ENCODE measurements at regions not wholly inside any gene's neighbourhood (a gene's known extent, or its start where the extent isn't known, plus 50 kb on each side); places are given as distances from the start of the nearest gene placed in this dataset.

GRCh38 chr9:79256691-79257213 is 315.0 kb upstream of the TLE4 start:
- TF ChIP-seq CTCF (IDR thresholded peaks at IDR 0.05 in 4 of 5, conservative IDR thresholded peaks at IDR 0.05 in 1 of 5) = no peak
- no peak for TF ChIP-seq POLR2A (IDR thresholded peaks at IDR 0.05)

All from gastrocnemius medialis (tissue), 4 donors.